Sigmoid colon (tissue), 6 donors: ENCODE measurements at regions not wholly inside any gene's neighbourhood (a gene's known extent, or its start where the extent isn't known, plus 50 kb on each side); places are given as distances from the start of the nearest gene placed in this dataset.

Experiments
- DNase-seq: peaks from one replicate; pipeline ENCODE4 v3.0.0-alpha.2; 2019
- H3K27ac ChIP-seq, 4 donors: fragments of 200-600 bp; sonication (generic); one replicate each; pipeline ENCODE4 v1.5.1; 2016 to 2019; ENCODE audit warnings: mild to moderate bottlenecking in 1 of 4
- H3K27me3 ChIP-seq, 3 donors: fragments of 200-600 bp; sonication (generic); one replicate each; pipeline ENCODE4 v1.5.1; 2019; ENCODE audit warnings: mild to moderate bottlenecking in 1 of 3
- H3K36me3 ChIP-seq, 4 donors: fragments of 200-600 bp; sonication (generic); one replicate each; pipeline ENCODE4 v1.5.1; 2016 to 2019
- H3K4me1 ChIP-seq, 4 donors: fragments of 200-600 bp; sonication (generic); one replicate each; pipeline ENCODE4 v1.5.1; 2017 to 2019
- H3K4me3 ChIP-seq, 4 donors: fragments of 200-600 bp; sonication (generic); one replicate each; pipeline ENCODE4 v1.5.1; 2017 to 2019; ENCODE audit warnings: mild to moderate bottlenecking in 2 of 4, moderate library complexity in 1 of 4
- H3K9me3 ChIP-seq, 4 donors: fragments of 200-600 bp in 3 of 4; sonication (generic) in 3 of 4; one replicate each; pipeline versions ENCODE4 v1.5.1 to v1.6.1; 2013 to 2019
- CTCF ChIP-seq, 4 experiments: fragments of 450-650 bp in 3 of 4; fragments of 200-600 bp in 1 of 4; IDR thresholded peaks; one replicate each; pipeline ENCODE4 v1.5.1; 2016 to 2019; ENCODE audit warnings: antibody characterized with exemption in 4 of 4, mild to moderate bottlenecking in 3 of 4, moderate library complexity in 2 of 4
- EP300 ChIP-seq, 4 donors: sonication (generic); formaldehyde crosslinking; IDR thresholded peaks; one replicate each; pipeline ENCODE4 v1.6.1; 2017; ENCODE audit warnings: antibody characterized with exemption in 4 of 4
- POLR2A ChIP-seq, 2 donors: fragments of 450-650 bp; IDR thresholded peaks; one replicate each; pipeline ENCODE4 v1.6.1; 2016; ENCODE audit warnings: antibody characterized with exemption in 2 of 2, mild to moderate bottlenecking in 2 of 2, moderate library complexity in 2 of 2
- POLR2AphosphoS5 ChIP-seq, 4 donors: sonication (generic); formaldehyde crosslinking; IDR thresholded peaks; one replicate each; pipeline ENCODE4 v1.6.1; 2017; ENCODE audit warnings: antibody characterized with exemption in 4 of 4
- WGBS, 2 donors: extraction: QIAGEN DNeasy Blood & Tissue Kit; methylation state at CpG; one replicate each; pipeline ENCODE4 v1.1.7; 2013; 5-methylcytosine and 5-hydroxymethylcytosine counted together
- intact Hi-C: fragments of 100-400 bp; cut with DNase I; formaldehyde crosslinking; loops from one replicate; pipeline ENCODE4 v1.15.1; 2023
- donor health status: healthy with polysubstance abuse.
- donor health status: healthy.

- Histone ChIP-seq H3K4me3 (no peak overlapping the region), H3K27ac (peak overlapping the region in 3 of 4 donors; percentile 16 to 40 (median 22)), H3K9me3 (peaks cover 0 to 3% (median 0%) of the 10 kb centered on the region in 4 donors), H3K36me3 (no peaks in the 10 kb centered on the region), H3K27me3 (no peaks in the 10 kb centered on the region), H3K4me1 (peaks cover 0 to 30% (median 25%) of the 10 kb centered on the region in 4 donors)
- intact Hi-C loops: loop anchor here (5.0 kb wide), 2 partner anchors 55 to 70 kb away; no protein-coding TSS in a partner anchor
- TF ChIP-seq POLR2A (IDR thresholded peaks at IDR 0.05): no peak
- no peak for TF ChIP-seq EP300 (IDR thresholded peaks at IDR 0.05)
- TF ChIP-seq CTCF (IDR thresholded peaks at IDR 0.05): no peak
- WGBS, 2 donors: 38 to 51% methylated on average over 3 of the region's 3 CpGs
- DNase-seq: peak; percentile 68
Measured at GRCh38 chr21:34022627-34023335, 50.6 kb upstream of the MRPS6 start.

GRCh38 chr21:34021726-34022125 lies 51.7 kb upstream of the MRPS6 start:
- H3K27ac ChIP-seq: no peak overlapping the region
- intact Hi-C loops: loop anchor here (5.0 kb wide), 2 partner anchors 56 to 69 kb away; no protein-coding TSS in a partner anchor
- TF ChIP-seq POLR2AphosphoS5 (IDR thresholded peaks at IDR 0.05) (no peak), POLR2A (IDR thresholded peaks at IDR 0.05) (no peak), CTCF (IDR thresholded peaks at IDR 0.05) (no peak), EP300 (IDR thresholded peaks at IDR 0.05) (no peak)
- no peaks in the 10 kb centered on the region for H3K27me3 ChIP-seq
- no peak for DNase-seq
- peaks cover 0 to 30% (median 25%) of the 10 kb centered on the region in 4 donors for H3K4me1 ChIP-seq
- no peaks in the 10 kb centered on the region for H3K36me3 ChIP-seq
- H3K9me3 ChIP-seq: peaks cover 0 to 3% (median 0%) of the 10 kb centered on the region in 4 donors
- 93 to 96% methylated on average over 2 of the region's 2 CpGs for WGBS, 2 donors
- no peak overlapping the region for H3K4me3 ChIP-seq

- intact Hi-C loops: loop anchor here (5.0 kb wide), 2 partner anchors 56 to 69 kb away; no protein-coding TSS in a partner anchor
Measured at GRCh38 chr21:34020983-34021553, 52.3 kb upstream of the MRPS6 start.

More at GRCh38 chr21:34020983-34021553, 52.3 kb upstream of the MRPS6 start:
- 94 to 96% methylated on average over 4 of the region's 4 CpGs for WGBS, 2 donors
- Histone ChIP-seq H3K27me3 (no peaks in the 10 kb centered on the region), H3K4me3 (no peak overlapping the region), H3K27ac (no peak overlapping the region), H3K9me3 (peaks cover 0 to 3% (median 0%) of the 10 kb centered on the region in 4 donors), H3K36me3 (no peaks in the 10 kb centered on the region), H3K4me1 (peaks cover 0 to 30% (median 25%) of the 10 kb centered on the region in 4 donors)
- DNase-seq: no peak
- TF ChIP-seq EP300 (IDR thresholded peaks at IDR 0.05) (no peak), POLR2AphosphoS5 (IDR thresholded peaks at IDR 0.05) (no peak), CTCF (IDR thresholded peaks at IDR 0.05) (no peak), POLR2A (IDR thresholded peaks at IDR 0.05) (no peak)
